Neural progenitor cell (in vitro differentiated cells): ENCODE measurements at regions not wholly inside any gene's neighbourhood (a gene's known extent, or its start where the extent isn't known, plus 50 kb on each side); places are given as distances from the start of the nearest gene placed in this dataset.

Experiments
- EZH2 ChIP-seq: fragments of 200-600 bp; sonication (generic); IDR thresholded peaks from 2 replicates; pipeline ENCODE4 v1.6.1; 2017; ENCODE audit warnings: antibody characterized with exemption, mild to moderate bottlenecking, moderate library complexity
- EZH2phosphoT487 ChIP-seq: fragments of 200-600 bp; sonication (generic); IDR thresholded peaks from 2 replicates; pipeline ENCODE4 v1.6.1; 2017; ENCODE audit warnings: antibody characterized with exemption
- TF ChIP-seq, protein P1 (sequence below): fragments of 200-600 bp; sonication (generic); IDR thresholded peaks from 2 replicates; pipeline ENCODE4 v1.5.1; 2017; ENCODE audit warnings: antibody characterized with exemption, mild to moderate bottlenecking

DNA sequence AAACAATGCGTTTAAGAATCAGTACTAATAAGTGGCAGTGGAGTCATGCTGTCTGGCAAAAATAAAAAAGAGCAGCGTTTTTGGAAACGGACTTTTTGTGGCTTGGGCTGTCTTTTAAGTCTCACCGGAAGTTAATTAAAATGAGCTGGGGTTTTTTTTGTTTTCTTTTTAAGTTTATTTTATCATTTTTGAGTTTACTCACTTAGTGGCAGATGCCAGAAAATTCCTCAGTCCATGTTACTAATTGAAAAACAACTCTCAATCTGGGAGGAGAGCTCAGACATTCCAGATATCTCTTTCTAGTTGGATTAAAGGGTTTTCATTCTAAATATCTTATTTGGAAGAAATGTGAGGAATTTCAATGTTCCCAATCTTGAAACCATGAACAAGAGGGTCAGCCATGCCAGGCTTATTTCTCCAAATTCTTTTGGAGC is 133.8 kb upstream of the AGR3 start:
- TF ChIP-seq, protein P1, sequence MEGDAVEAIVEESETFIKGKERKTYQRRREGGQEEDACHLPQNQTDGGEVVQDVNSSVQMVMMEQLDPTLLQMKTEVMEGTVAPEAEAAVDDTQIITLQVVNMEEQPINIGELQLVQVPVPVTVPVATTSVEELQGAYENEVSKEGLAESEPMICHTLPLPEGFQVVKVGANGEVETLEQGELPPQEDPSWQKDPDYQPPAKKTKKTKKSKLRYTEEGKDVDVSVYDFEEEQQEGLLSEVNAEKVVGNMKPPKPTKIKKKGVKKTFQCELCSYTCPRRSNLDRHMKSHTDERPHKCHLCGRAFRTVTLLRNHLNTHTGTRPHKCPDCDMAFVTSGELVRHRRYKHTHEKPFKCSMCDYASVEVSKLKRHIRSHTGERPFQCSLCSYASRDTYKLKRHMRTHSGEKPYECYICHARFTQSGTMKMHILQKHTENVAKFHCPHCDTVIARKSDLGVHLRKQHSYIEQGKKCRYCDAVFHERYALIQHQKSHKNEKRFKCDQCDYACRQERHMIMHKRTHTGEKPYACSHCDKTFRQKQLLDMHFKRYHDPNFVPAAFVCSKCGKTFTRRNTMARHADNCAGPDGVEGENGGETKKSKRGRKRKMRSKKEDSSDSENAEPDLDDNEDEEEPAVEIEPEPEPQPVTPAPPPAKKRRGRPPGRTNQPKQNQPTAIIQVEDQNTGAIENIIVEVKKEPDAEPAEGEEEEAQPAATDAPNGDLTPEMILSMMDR: no peak
- no peak for TF ChIP-seq EZH2phosphoT487
- TF ChIP-seq EZH2: no peak
